H1 (cell line): ENCODE measurements at regions not wholly inside any gene's neighbourhood (a gene's known extent, or its start where the extent isn't known, plus 50 kb on each side); places are given as distances from the start of the nearest gene placed in this dataset.

Experiments
- CTCF ChIA-PET: fragments of 300-600 bp; sonication (Branson Sonifier 250); formaldehyde crosslinking; loops from one replicate; lab custom pipeline; 2021; ENCODE audit not compliant: partially characterized antibody; lab: Charles Lee
- POLR2A ChIA-PET: fragments of 300-600 bp; sonication (Branson Sonifier 250); formaldehyde crosslinking; loops from one replicate; lab custom pipeline; 2021; ENCODE audit warnings: inconsistent platforms; ENCODE audit not compliant: partially characterized antibody; lab: Charles Lee
- DNase-seq, 2 experiments: peaks; one replicate each; pipeline versions ENCODE4 v3.0.0 to v3.0.0-alpha.2; 2010 to 2022; ENCODE audit warnings: low spot score in 2 of 2, low read depth in 1 of 2, mixed read lengths in 1 of 2
- FAIRE-seq: peaks from 2 replicates; lab custom pipeline; 2011; peaks lifted over from hg19 to GRCh38; lab: Jason Lieb, UNC
- H2AFZ ChIP-seq: 2 replicates; pipeline ENCODE4 v1.8.1; 2012; ENCODE audit warnings: low read length, inconsistent platforms
- H2AK5ac ChIP-seq: 2 replicates; pipeline ENCODE4 v1.6.1; 2013; ENCODE audit warnings: low read depth, low read length
- H2BK120ac ChIP-seq: replicated peaks from 2 replicates; pipeline ENCODE3; 2013; ENCODE audit warnings: low read depth, low read length, inconsistent platforms
- H2BK12ac ChIP-seq: 2 replicates; pipeline ENCODE4 v1.6.1; 2013; ENCODE audit warnings: low read depth, low read length
- H2BK15ac ChIP-seq: 2 replicates; pipeline ENCODE4 v1.6.1; 2013; ENCODE audit warnings: low read length
- H2BK20ac ChIP-seq: 2 replicates; pipeline ENCODE4 v1.6.1; 2013; ENCODE audit warnings: low read length
- H2BK5ac ChIP-seq: 2 replicates; pipeline ENCODE4 v1.6.1; 2013; ENCODE audit warnings: low read depth, low read length
- H3K14ac ChIP-seq: 2 replicates; pipeline ENCODE4 v1.6.1; 2013; ENCODE audit warnings: inconsistent platforms; ENCODE audit not compliant: insufficient read length
- H3K18ac ChIP-seq: 2 replicates; pipeline ENCODE4 v1.6.1; 2013; ENCODE audit warnings: low read length; ENCODE audit errors: extremely low read depth
- H3K23ac ChIP-seq: 2 replicates; pipeline ENCODE4 v1.6.1; 2013; ENCODE audit warnings: inconsistent platforms; ENCODE audit not compliant: insufficient read length
- H3K23me2 ChIP-seq: 2 replicates; pipeline ENCODE4 v1.6.1; 2013; ENCODE audit warnings: low read depth, low read length
- H3K27ac ChIP-seq: 2 replicates; pipeline ENCODE4 v1.6.1; 2011; ENCODE audit warnings: low read depth, low read length, inconsistent platforms
- H3K27me3 ChIP-seq, 4 experiments: replicated peaks in 1 of 4; 1 replicate in 1 of 4; 2 replicates in 3 of 4; pipeline versions ENCODE4 v1.6.1 to v1.8.1; 2011 to 2013; ENCODE audit warnings: low read length in 3 of 4, mild to moderate bottlenecking in 3 of 4, inconsistent platforms in 2 of 4, mixed read lengths in 2 of 4, moderate library complexity in 1 of 4; ENCODE audit not compliant: control insufficient read depth in 3 of 4, insufficient read depth in 3 of 4; ENCODE audit errors: extremely low read depth in 1 of 4
- H3K36me3 ChIP-seq, 4 experiments: 2 replicates each; pipeline versions ENCODE4 v1.6.1 to v1.8.1; 2011 to 2013; ENCODE audit warnings: mild to moderate bottlenecking in 4 of 4, low read length in 3 of 4, moderate library complexity in 2 of 4, control low read depth in 1 of 4, inconsistent platforms in 1 of 4; ENCODE audit not compliant: insufficient read depth in 4 of 4, control insufficient read depth in 2 of 4
- H3K4ac ChIP-seq: replicated peaks from 2 replicates; pipeline ENCODE3; 2013; ENCODE audit warnings: low read length, low read depth, mixed read lengths, inconsistent platforms; ENCODE audit not compliant: insufficient read length
- H3K4me1 ChIP-seq, 4 experiments: replicated peaks in 1 of 4; 1 replicate in 1 of 4; 2 replicates in 3 of 4; pipeline versions ENCODE4 v1.6.1 to v1.8.1; 2011 to 2013; ENCODE audit warnings: low read length in 3 of 4, inconsistent platforms in 2 of 4, mixed read lengths in 1 of 4; ENCODE audit not compliant: insufficient read depth in 4 of 4, control insufficient read depth in 3 of 4
- H3K4me2 ChIP-seq, 2 experiments: 2 replicates each; pipeline versions ENCODE4 v1.6.1 to v1.8.1; 2011 to 2013; ENCODE audit warnings: low read depth in 2 of 2, low read length in 2 of 2, control low read depth in 1 of 2, inconsistent platforms in 1 of 2, mild to moderate bottlenecking in 1 of 2; ENCODE audit not compliant: insufficient read depth in 1 of 2
- H3K4me3 ChIP-seq, 4 experiments: fragments of 200-600, 300-600 bp in 1 of 4; sonication (generic), shearing (Covaris generic), sonication (Bioruptor Twin) in 1 of 4; 2 replicates each; pipeline versions ENCODE4 v1.5.1 to v1.8.1; 2011 to 2016; ENCODE audit warnings: low read length in 4 of 4, low read depth in 3 of 4, control low read depth in 2 of 4, inconsistent platforms in 2 of 4, mild to moderate bottlenecking in 2 of 4, mixed read lengths in 1 of 4, moderate library complexity in 1 of 4; ENCODE audit not compliant: insufficient read depth in 2 of 4; ENCODE audit errors: extremely low read depth in 1 of 4
- H3K56ac ChIP-seq: replicated peaks from 2 replicates; pipeline ENCODE3; 2013; ENCODE audit warnings: low read depth, mild to moderate bottlenecking, mixed read lengths, low read length, inconsistent platforms; ENCODE audit not compliant: insufficient read length
- H3K79me1 ChIP-seq: 2 replicates; pipeline ENCODE4 v1.6.1; 2013; ENCODE audit warnings: low read depth, low read length, control low read depth
- H3K79me2 ChIP-seq, 2 experiments: 2 replicates each; pipeline versions ENCODE4 v1.6.1 to v1.8.1; 2012 to 2013; ENCODE audit warnings: low read length in 2 of 2, mild to moderate bottlenecking in 2 of 2, inconsistent platforms in 1 of 2; ENCODE audit not compliant: insufficient read depth in 2 of 2, control insufficient read depth in 1 of 2
- H3K9ac ChIP-seq, 4 experiments: replicated peaks in 1 of 4; 1 replicate in 1 of 4; 2 replicates in 3 of 4; pipeline versions ENCODE4 v1.6.1 to v1.8.1; 2011 to 2013; ENCODE audit warnings: low read depth in 3 of 4, low read length in 3 of 4, control low read depth in 2 of 4, mild to moderate bottlenecking in 2 of 4, moderate library complexity in 2 of 4, inconsistent platforms in 1 of 4; ENCODE audit errors: extremely low read depth in 1 of 4
- H3K9me3 ChIP-seq, 2 experiments: 2 replicates each; pipeline versions ENCODE4 v1.6.1 to v1.8.1; 2012 to 2013; ENCODE audit warnings: mild to moderate bottlenecking in 2 of 2, moderate library complexity in 2 of 2, control low read depth in 1 of 2, inconsistent platforms in 1 of 2, low read depth in 1 of 2, low read length in 1 of 2, mixed read lengths in 1 of 2; ENCODE audit not compliant: insufficient read depth in 2 of 2
- H4K20me1 ChIP-seq, 2 experiments: replicated peaks in 1 of 2; 2 replicates each; pipeline versions ENCODE3 to v1.8.1; 2011 to 2013; ENCODE audit warnings: inconsistent platforms in 2 of 2, low read length in 2 of 2, mild to moderate bottlenecking in 1 of 2; ENCODE audit not compliant: insufficient read depth in 2 of 2, control insufficient read depth in 1 of 2
- H4K5ac ChIP-seq: 2 replicates; pipeline ENCODE4 v1.6.1; 2013; ENCODE audit warnings: low read length, low read depth, mixed read lengths, inconsistent platforms; ENCODE audit not compliant: insufficient read length
- H4K8ac ChIP-seq: 2 replicates; pipeline ENCODE4 v1.8.0; 2013; ENCODE audit warnings: mild to moderate bottlenecking, moderate library complexity, low read length, inconsistent platforms; ENCODE audit not compliant: insufficient read depth; ENCODE audit errors: extremely low read depth
- H4K91ac ChIP-seq: replicated peaks from 2 replicates; pipeline ENCODE3; 2013; ENCODE audit warnings: low read length, mixed read lengths, inconsistent platforms; ENCODE audit not compliant: insufficient read length
- CEBPB ChIP-seq: IDR thresholded peaks from 2 replicates; pipeline ENCODE4 v1.6.1; 2012; ENCODE audit warnings: low read depth, low read length
- EP300 ChIP-seq, 2 experiments: IDR thresholded peaks; 1 replicate in 1 of 2; 2 replicates in 1 of 2; pipeline ENCODE4 v1.6.1; 2011 to 2012; ENCODE audit warnings: low read depth in 2 of 2, low read length in 2 of 2, mild to moderate bottlenecking in 2 of 2, borderline replicate concordance in 1 of 2, inconsistent platforms in 1 of 2, moderate library complexity in 1 of 2
- HDAC2 ChIP-seq, 2 experiments: fragments of 300-600 bp in 1 of 2; sonication (generic) in 1 of 2; IDR thresholded peaks; 2 replicates each; pipeline ENCODE4 v1.6.1; 2011 to 2012; ENCODE audit warnings: low read depth in 2 of 2, low read length in 2 of 2, mild to moderate bottlenecking in 2 of 2, moderate library complexity in 2 of 2, borderline replicate concordance in 1 of 2, inconsistent platforms in 1 of 2
- HDAC6 ChIP-seq: IDR thresholded peaks from one replicate; pipeline ENCODE4 v1.7.1; 2012; ENCODE audit warnings: low read depth, mild to moderate bottlenecking, inconsistent platforms, low read length, moderate library complexity
- KDM4A ChIP-seq: IDR thresholded peaks from one replicate; pipeline ENCODE4 v1.7.1; 2012; ENCODE audit warnings: low read depth, mild to moderate bottlenecking, moderate library complexity, low read length, inconsistent platforms; ENCODE audit not compliant: severe bottlenecking
- KDM5A ChIP-seq: fragments of 200-600 bp; IDR thresholded peaks from 2 replicates; pipeline ENCODE4 v1.7.1; 2012; ENCODE audit warnings: mild to moderate bottlenecking, low read length, inconsistent platforms, mixed read lengths
- NANOG ChIP-seq: IDR thresholded peaks from 2 replicates; pipeline ENCODE4 v1.6.1; 2011; ENCODE audit warnings: low read length, low read depth, mild to moderate bottlenecking, inconsistent platforms; ENCODE audit not compliant: insufficient read depth, poor library complexity, severe bottlenecking
- PHF8 ChIP-seq: fragments of 200-600 bp; sonication (generic); conservative IDR thresholded peaks from 2 replicates; pipeline ENCODE4 v1.7.1; 2012; ENCODE audit warnings: low read depth, mild to moderate bottlenecking, inconsistent platforms, low read length, moderate library complexity
- RBBP5 ChIP-seq: IDR thresholded peaks from 2 replicates; pipeline ENCODE4 v1.7.1; 2012; ENCODE audit warnings: low read depth, mild to moderate bottlenecking, inconsistent platforms, low read length, moderate library complexity, borderline replicate concordance
- RFX5 ChIP-seq: IDR thresholded peaks from 2 replicates; pipeline ENCODE4 v1.6.1; 2011; ENCODE audit warnings: low read depth, low read length, improper control_type of control experiment, borderline replicate concordance
- SIN3A ChIP-seq, 2 experiments: IDR thresholded peaks in 1 of 2; conservative IDR thresholded peaks in 1 of 2; 2 replicates each; pipeline ENCODE4 v1.6.1; 2011 to 2012; ENCODE audit warnings: low read length in 2 of 2, improper control_type of control experiment in 1 of 2, low read depth in 1 of 2, mild to moderate bottlenecking in 1 of 2
- SIRT6 ChIP-seq: IDR thresholded peaks from one replicate; pipeline ENCODE4 v1.7.1; 2012; ENCODE audit warnings: low read length, inconsistent platforms
- SP2 ChIP-seq: IDR thresholded peaks from 2 replicates; pipeline ENCODE4 v1.6.1; 2012; ENCODE audit warnings: mild to moderate bottlenecking, low read length, inconsistent platforms
- SRF ChIP-seq: IDR thresholded peaks from 2 replicates; pipeline ENCODE4 v1.6.1; 2011; ENCODE audit warnings: mild to moderate bottlenecking, low read depth, low read length, moderate library complexity
- SUZ12 ChIP-seq: fragments of 200-600 bp; sonication (generic); IDR thresholded peaks from 2 replicates; pipeline ENCODE4 v1.6.1; 2012; ENCODE audit warnings: mild to moderate bottlenecking, inconsistent platforms, low read length, moderate library complexity, mixed read lengths
- WGBS, 2 experiments: shearing (Covaris generic) in 1 of 2; methylation state at CpG; one replicate each; pipeline versions ENCODE4 v1.1.6 to v1.1.7; 2013 to 2015; ENCODE audit warnings: low lambda C conversion rate in 2 of 2, mixed read lengths in 2 of 2, inconsistent platforms in 1 of 2, low coverage in 1 of 2, missing lambda C conversion rate in 1 of 2; ENCODE audit not compliant: insufficient replicate concordance in 2 of 2, insufficient coverage in 1 of 2, insufficient read length in 1 of 2; ENCODE audit errors: extremely low coverage in 1 of 2, missing lambda C conversion rate in 1 of 2; 5-methylcytosine and 5-hydroxymethylcytosine counted together

- WGBS, 2 experiments = 96% methylated on average over 7 of the region's 7 CpGs; no CpG with 5 or more reads in 1 of the 2 experiments
- H3K27me3 ChIP-seq = no peaks in the 10 kb centered on the region
- H3K4me3 ChIP-seq = no peak overlapping the region
- no peak overlapping the region for H3K27ac ChIP-seq
- DNase-seq (no peak), FAIRE-seq (no peak)
- H2BK12ac ChIP-seq = no peak overlapping the region
- no peaks in the 10 kb centered on the region for H3K36me3 ChIP-seq
- H2AK5ac ChIP-seq = no peak overlapping the region
- no peak overlapping the region for H2BK5ac ChIP-seq
- no peak overlapping the region for H3K18ac ChIP-seq
- no peak overlapping the region for H3K4ac ChIP-seq
- H2BK15ac ChIP-seq = no peak overlapping the region
- no peak overlapping the region for H2AFZ ChIP-seq
- H3K9me3 ChIP-seq = peaks cover 81 to 98% of the 10 kb centered on the region in 2 experiments
- ChIA-PET POLR2A (no interaction called here), CTCF (no interaction called here)
- H3K23me2 ChIP-seq = 0 out of 2 replicates have a peak, but pooled peaks cover 2% of the 10 kb centered on the region
- H4K5ac ChIP-seq = no peak overlapping the region
- no peak overlapping the region for H4K91ac ChIP-seq
- no peak overlapping the region for H3K4me2 ChIP-seq
- no peak overlapping the region for H4K8ac ChIP-seq
- no peaks in the 10 kb centered on the region for H3K79me1 ChIP-seq
- H3K56ac ChIP-seq = no peak overlapping the region
- H3K4me1 ChIP-seq = no peaks in the 10 kb centered on the region
- no peak overlapping the region for H2BK20ac ChIP-seq
- H3K23ac ChIP-seq = no peak overlapping the region
- no peaks in the 10 kb centered on the region for H4K20me1 ChIP-seq
- no peak overlapping the region for H3K9ac ChIP-seq
- H3K14ac ChIP-seq = no peak overlapping the region
- H3K79me2 ChIP-seq = no peaks in the 10 kb centered on the region
- no peak overlapping the region for H2BK120ac ChIP-seq
- no peak for TF ChIP-seq HDAC6
- TF ChIP-seq NANOG = no peak
- TF ChIP-seq SUZ12 = no peak
- no peak for TF ChIP-seq KDM4A
- TF ChIP-seq HDAC2 (IDR thresholded peaks at IDR 0.05; ENCODE audit: borderline replicate concordance in 1 of 2, low read depth in 2 of 2, low read length in 2 of 2) = no peak
- no peak for TF ChIP-seq RBBP5
- TF ChIP-seq PHF8 = no peak
- TF ChIP-seq SRF = no peak
- no peak for TF ChIP-seq EP300 (IDR thresholded peaks at IDR 0.05; ENCODE audit: borderline replicate concordance in 1 of 2, low read depth in 2 of 2, low read length in 2 of 2)
- no peak for TF ChIP-seq RFX5
- no peak for TF ChIP-seq KDM5A
- TF ChIP-seq SIRT6 = no peak
- no peak for TF ChIP-seq CEBPB
- no peak for TF ChIP-seq SIN3A (conservative IDR thresholded peaks at IDR 0.05 in 1 of 2, IDR thresholded peaks at IDR 0.05 in 1 of 2; ENCODE audit: low read depth in 1 of 2, low read length in 2 of 2)
- no peak for TF ChIP-seq SP2
Measured at GRCh38 chr22:47388331-47388730, 625.9 kb downstream of the TBC1D22A start.
